Osteocyte (in vitro differentiated cells): ENCODE measurements at regions not wholly inside any gene's neighbourhood (a gene's known extent, or its start where the extent isn't known, plus 50 kb on each side); places are given as distances from the start of the nearest gene placed in this dataset.

ENCODE experiments used
- DNase-seq: peaks from one replicate; pipeline ENCODE4 v3.0.0; 2021; ENCODE audit warnings: mixed read lengths; ENCODE audit not compliant: unreplicated experiment; ENCODE audit errors: extremely low spot score
- H3K27ac Mint-ChIP-seq: one replicate; pipeline ENCODE4 v1.8.0; 2021; ENCODE audit warnings: mild to moderate bottlenecking, mixed read lengths; ENCODE audit not compliant: unreplicated experiment
- H3K27me3 Mint-ChIP-seq: one replicate; pipeline ENCODE4 v1.8.0; 2021; ENCODE audit warnings: mixed read lengths; ENCODE audit not compliant: unreplicated experiment
- H3K36me3 Mint-ChIP-seq: one replicate; pipeline ENCODE4 v1.8.0; 2021; ENCODE audit warnings: mixed read lengths; ENCODE audit not compliant: unreplicated experiment
- H3K4me1 Mint-ChIP-seq: one replicate; pipeline ENCODE4 v1.8.0; 2021; ENCODE audit warnings: mixed read lengths; ENCODE audit not compliant: unreplicated experiment
- H3K4me3 Mint-ChIP-seq: one replicate; pipeline ENCODE4 v1.8.0; 2021; ENCODE audit warnings: mild to moderate bottlenecking, moderate library complexity, mixed read lengths; ENCODE audit not compliant: unreplicated experiment
- H3K9me3 Mint-ChIP-seq: one replicate; pipeline ENCODE4 v1.8.0; 2021; ENCODE audit warnings: mixed read lengths; ENCODE audit not compliant: unreplicated experiment
- TF ChIP-seq, protein P1 (sequence below): fragments of 200-600 bp; sonication (generic); IDR thresholded peaks from 2 replicates; pipeline ENCODE4 v1.5.0; 2021; ENCODE audit warnings: antibody characterized with exemption, mild to moderate bottlenecking, moderate library complexity

DNA sequence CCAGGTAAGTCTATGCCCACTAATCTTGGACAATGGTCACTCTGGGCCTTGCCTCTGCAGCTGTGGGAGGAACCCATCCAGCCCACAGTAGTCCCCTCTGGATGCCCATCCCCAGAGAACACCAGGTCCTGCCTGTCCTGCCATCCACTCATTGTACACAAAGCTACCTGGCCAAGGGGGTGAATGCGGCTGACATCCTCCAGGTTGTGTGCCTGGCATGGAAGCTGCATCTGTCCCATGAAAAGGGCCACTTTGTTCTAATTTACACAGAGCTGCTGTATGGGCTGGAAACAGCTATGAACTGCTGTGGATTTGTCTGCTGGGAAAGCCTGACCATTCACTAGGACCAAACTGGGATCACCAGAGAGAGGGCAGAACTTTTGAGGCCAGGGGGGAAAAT lies 324.8 kb downstream of the LRFN2 start:
- H3K36me3 Mint-ChIP-seq, result no peaks in the 10 kb centered on the region
- H3K9me3 Mint-ChIP-seq, result no peaks in the 10 kb centered on the region
- peak; percentile 64 for DNase-seq
- H3K4me1 Mint-ChIP-seq, result no peaks in the 10 kb centered on the region
- peaks cover 4% of the 10 kb centered on the region for H3K27me3 Mint-ChIP-seq
- TF ChIP-seq, protein P1, sequence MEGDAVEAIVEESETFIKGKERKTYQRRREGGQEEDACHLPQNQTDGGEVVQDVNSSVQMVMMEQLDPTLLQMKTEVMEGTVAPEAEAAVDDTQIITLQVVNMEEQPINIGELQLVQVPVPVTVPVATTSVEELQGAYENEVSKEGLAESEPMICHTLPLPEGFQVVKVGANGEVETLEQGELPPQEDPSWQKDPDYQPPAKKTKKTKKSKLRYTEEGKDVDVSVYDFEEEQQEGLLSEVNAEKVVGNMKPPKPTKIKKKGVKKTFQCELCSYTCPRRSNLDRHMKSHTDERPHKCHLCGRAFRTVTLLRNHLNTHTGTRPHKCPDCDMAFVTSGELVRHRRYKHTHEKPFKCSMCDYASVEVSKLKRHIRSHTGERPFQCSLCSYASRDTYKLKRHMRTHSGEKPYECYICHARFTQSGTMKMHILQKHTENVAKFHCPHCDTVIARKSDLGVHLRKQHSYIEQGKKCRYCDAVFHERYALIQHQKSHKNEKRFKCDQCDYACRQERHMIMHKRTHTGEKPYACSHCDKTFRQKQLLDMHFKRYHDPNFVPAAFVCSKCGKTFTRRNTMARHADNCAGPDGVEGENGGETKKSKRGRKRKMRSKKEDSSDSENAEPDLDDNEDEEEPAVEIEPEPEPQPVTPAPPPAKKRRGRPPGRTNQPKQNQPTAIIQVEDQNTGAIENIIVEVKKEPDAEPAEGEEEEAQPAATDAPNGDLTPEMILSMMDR, result no peak
- no peak overlapping the region for H3K27ac Mint-ChIP-seq
- no peak overlapping the region for H3K4me3 Mint-ChIP-seq

DNA sequence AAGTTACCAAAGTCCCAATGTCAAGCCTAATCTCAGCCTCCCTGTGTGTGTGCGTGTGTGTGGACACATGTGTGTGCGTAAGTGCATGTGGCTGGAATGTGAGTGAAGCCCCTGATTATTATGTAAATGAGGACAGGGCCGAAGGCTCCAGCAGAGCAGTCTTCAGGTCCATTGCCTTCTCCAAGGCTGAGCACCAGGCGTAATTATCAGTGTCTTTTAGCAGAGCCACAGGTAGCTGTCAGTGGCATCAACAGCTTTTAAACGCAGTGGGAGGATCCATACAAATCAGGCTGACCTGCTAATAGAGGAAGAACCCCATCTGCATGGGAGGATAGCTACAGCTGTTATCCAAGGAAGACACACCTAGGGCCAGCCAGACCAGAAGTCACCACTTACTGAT lies 324.3 kb upstream of the MOCS1 start:
- Mint-ChIP-seq H3K9me3 (no peaks in the 10 kb centered on the region), H3K27ac (no peak overlapping the region), H3K4me1 (no peaks in the 10 kb centered on the region), H3K4me3 (no peak overlapping the region), H3K36me3 (no peaks in the 10 kb centered on the region), H3K27me3 (peaks cover 4% of the 10 kb centered on the region)
- peak; percentile 53 for DNase-seq
- TF ChIP-seq, protein P1, result no peak

DNA sequence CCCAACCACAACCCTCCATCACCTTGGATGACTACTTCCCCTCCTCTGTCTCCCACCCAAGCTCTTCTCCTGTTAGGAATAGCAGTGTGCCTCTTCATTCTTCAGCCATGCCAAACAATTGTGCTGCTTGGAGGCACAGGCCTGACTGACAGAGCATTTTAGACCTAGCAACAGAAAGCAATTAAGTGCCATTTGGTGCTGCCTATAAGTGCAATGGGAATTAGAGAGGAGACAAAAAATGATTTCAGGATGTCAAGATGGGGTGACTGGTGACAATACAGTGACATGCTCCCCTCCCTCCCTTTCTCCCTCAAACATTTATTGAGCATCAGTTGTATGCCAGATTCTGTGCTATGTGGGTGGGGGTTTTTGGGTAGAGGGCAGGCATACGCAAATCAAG lies 322.6 kb upstream of the MOCS1 start:
- H3K27ac Mint-ChIP-seq, result no peak overlapping the region
- no peak for DNase-seq
- no peak overlapping the region for H3K4me3 Mint-ChIP-seq
- TF ChIP-seq, protein P1, result no peak
- no peaks in the 10 kb centered on the region for H3K27me3 Mint-ChIP-seq
- H3K36me3 Mint-ChIP-seq, result no peaks in the 10 kb centered on the region
- no peaks in the 10 kb centered on the region for H3K9me3 Mint-ChIP-seq
- no peaks in the 10 kb centered on the region for H3K4me1 Mint-ChIP-seq

DNA sequence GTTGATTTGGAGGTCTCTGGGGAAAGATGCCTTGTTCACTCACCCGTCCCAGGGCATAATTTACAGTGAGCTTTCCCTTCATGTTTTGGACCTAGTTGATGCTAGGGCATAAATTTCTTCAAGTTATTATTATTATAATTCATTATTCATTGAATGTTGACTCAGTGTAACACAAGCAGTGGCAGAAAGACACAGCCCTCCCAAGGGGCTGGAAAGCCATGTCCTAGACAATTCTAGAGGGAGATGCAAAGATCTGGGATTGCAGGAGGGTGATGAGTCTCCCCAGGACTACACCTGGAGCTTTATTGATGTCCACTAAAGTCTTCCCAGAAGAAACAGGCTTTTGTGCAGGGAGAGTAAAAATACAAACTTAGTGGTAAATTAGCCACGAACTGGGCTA lies 322.0 kb upstream of the MOCS1 start:
- Mint-ChIP-seq H3K27me3 (no peaks in the 10 kb centered on the region), H3K9me3 (no peaks in the 10 kb centered on the region), H3K4me1 (no peaks in the 10 kb centered on the region), H3K27ac (no peak overlapping the region), H3K4me3 (no peak overlapping the region), H3K36me3 (no peaks in the 10 kb centered on the region)
- no peak for DNase-seq
- TF ChIP-seq, protein P1, result no peak

DNA sequence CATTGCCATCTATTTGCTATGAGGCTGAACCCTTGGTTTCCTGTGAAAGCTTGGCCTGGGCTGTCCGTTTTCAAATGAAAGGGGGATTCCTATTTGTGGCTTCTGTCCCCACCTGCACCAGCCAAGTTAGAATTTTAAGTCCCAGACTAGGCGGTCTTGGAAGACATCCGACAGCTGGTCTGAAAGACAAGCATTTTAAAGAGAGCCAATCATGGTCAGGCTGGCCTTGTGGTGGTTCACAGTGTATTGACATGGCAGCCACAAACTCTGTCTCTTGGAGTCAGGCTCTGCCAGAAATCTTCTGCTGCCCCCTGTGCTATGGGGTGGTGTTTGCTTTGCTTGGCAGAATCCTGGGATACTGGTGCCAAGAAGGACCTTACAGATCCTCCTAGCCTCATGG lies 319.2 kb upstream of the MOCS1 start:
- no peaks in the 10 kb centered on the region for H3K27me3 Mint-ChIP-seq
- H3K4me1 Mint-ChIP-seq, result no peaks in the 10 kb centered on the region
- no peaks in the 10 kb centered on the region for H3K36me3 Mint-ChIP-seq
- no peak for DNase-seq
- H3K9me3 Mint-ChIP-seq, result no peaks in the 10 kb centered on the region
- no peak overlapping the region for H3K4me3 Mint-ChIP-seq
- no peak overlapping the region for H3K27ac Mint-ChIP-seq
- TF ChIP-seq, protein P1, result no peak
